ENCODE measurements at regions not wholly inside any gene's neighbourhood (a gene's known extent, or its start where the extent isn't known, plus 50 kb on each side); places are given as distances from the start of the nearest gene placed in this dataset.

DNA sequence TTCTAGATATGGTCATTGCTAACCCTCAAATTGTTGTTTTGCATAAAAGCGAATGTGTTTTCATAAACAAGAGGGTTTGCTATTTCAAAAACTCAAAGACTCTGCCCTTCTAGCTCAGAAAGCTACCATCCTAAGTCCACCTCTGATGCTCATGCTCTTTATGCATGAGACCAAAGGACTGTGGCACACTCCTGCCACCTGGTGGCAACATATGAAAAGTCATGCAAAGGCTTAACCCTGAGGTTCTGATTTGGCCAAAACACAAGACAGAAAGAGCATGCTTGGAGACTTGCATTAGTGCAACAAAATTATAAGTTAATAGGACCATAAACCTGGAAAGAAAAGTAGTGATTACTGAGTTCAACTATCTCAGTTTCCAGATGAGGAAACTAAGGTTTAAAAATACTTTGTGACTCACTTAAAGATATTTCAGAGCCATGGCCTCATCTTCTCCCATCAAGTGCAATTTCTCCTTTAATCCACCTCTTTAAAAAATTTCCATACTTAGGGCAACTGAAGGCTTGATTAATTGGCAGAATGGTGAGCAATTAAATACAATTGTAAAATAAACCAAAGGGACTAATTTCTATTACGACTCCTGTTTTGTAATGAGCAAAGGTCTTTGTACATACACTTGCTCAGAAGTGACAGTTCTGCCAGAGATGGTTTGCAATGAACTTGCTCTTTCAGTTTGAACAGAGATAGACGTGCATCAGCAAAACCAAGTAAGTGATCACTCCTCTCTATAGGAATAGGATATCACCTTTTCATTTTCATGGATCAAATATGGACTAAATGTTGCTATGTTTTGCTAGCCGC lies 110.7 kb upstream of the RAD23B start:
- peak; percentile 58 for DNase-seq

GRCh38 chr9:107172979-107173347 lies 110.1 kb upstream of the RAD23B start:
- no peak for DNase-seq

DNA sequence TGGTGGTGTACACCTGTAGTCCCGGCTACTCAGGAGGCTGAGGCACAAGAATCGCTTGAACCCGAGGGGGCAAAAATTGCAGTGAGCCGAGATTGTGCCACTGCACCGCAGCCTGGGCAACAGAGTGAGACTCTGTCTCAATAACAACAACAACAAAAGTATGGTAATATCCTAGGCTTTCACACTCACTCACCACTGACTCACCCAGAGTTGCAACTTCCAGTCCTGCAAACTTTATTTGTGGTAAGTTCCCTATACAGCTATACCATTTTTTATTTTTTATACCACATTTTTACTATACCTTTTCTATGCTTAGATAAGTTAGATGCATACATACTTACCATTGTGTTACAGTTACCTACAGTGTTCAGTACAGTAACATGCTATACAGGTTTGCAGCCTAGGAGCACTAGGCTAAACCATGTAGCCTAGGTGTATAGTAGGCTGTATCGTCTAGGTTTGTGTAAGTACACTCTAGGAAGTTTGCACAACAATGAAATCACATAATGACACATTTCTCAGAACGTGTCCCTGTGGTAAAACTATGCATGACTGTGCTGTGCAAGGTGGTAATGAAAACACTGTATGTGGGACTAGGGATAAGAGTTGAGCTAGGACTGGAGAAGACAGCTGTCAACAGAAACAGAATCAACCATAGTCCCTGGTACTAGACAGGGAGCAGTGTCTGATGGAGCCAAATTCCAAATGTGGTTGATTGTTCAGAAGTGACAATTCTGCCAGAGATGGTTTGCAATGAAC lies 109.5 kb upstream of the RAD23B start:
- DNase-seq, result no peak

- DNase-seq, result no peak
Observed at GRCh38 chr9:107174441-107174840, 108.6 kb upstream of the RAD23B start.

- no peak for DNase-seq
Observed at GRCh38 chr9:107175041-107175440, 108.0 kb upstream of the RAD23B start.

GRCh38 chr9:107175816-107176435 lies 107.2 kb upstream of the RAD23B start:
- no peak for DNase-seq

GRCh38 chr9:107176436-107177151 lies 106.5 kb upstream of the RAD23B start:
- no peak for DNase-seq

- DNase-seq, result no peak
Observed at GRCh38 chr9:107177243-107177839, 105.7 kb upstream of the RAD23B start.

- DNase-seq, result no peak
Observed at GRCh38 chr9:107177857-107178256, 105.2 kb upstream of the RAD23B start.

DNA sequence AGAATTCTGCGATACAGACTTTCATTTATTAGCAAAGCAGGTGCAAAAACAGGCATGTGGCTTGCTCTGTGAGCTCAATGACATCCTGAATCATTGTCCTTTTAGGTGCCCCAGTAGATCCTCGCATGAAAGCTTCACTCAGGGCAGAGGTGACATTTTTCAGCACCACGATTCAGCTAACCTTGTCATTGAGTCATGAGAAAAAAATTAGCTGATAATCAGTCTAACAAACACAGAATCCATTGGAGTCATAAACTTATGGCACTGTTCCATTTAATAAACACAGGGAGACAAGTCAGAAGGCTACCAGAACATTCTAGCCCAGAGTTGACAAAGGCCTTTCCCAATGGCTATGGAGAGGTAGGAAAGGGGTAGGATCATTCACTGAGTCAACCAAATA lies 104.8 kb upstream of the RAD23B start:
- DNase-seq, result no peak

DNA sequence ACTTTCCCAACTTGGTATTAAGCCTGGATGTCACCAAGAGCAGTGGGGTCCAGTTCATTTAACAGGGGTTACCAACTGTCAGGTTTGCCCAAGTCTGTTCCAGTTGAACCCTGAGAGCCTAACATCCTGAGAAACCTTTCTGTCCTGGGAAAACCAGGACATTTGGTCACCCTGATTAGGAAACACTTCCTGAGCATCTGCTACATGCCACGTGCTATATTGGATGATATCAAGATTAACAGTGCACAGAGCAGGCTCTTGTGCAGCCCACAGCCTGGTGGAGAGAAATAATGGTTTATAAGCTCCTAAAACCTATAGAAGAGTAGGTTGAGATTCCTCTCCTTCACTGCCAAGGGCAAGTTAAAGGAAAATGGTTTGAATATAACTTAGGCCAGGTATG lies 102.9 kb upstream of the RAD23B start:
- no peak for DNase-seq

- DNase-seq, result no peak
Observed at GRCh38 chr9:107183176-107183575, 99.9 kb upstream of the RAD23B start.

DNA sequence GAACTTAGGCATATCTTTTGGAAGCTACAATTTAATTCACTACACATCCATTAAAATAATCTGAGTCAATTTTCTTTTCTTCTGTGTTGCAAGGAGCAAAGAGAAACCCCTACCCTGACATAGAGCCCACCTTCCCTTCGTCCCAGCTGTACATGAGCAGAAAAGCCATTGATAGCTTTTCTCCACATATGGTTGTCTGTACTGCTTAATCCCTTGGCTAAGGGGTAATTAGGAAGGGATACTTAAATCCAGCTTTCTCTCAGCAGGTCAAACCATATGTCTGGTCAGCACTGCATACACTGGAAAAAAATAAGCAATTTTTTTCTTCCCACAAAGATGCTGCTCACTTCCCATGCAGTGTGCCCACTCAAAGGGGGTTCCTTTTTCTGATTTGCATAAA lies 94.7 kb upstream of the RAD23B start:
- DNase-seq, result no peak

GRCh38 chr9:107190061-107190935 lies 92.8 kb upstream of the RAD23B start:
- DNase-seq, result no peak

DNA sequence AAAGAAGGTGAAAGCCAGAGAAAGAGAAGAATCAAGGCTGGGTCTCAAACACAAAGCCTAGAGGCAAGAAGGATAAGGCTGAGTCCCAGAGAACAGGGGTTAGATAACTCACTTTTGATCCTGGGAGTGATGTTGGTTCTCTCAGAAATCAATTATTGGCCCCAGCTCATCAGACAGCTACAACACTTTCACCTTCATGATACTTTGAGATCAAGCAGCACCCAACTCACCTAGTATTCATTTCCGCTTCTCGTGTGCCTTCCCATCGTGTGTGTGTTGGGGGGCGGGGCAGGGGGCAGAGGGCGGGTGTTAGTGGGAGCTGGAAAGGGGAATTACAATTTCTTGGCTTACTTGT lies 92.2 kb upstream of the RAD23B start:
- no peak for DNase-seq

DNA sequence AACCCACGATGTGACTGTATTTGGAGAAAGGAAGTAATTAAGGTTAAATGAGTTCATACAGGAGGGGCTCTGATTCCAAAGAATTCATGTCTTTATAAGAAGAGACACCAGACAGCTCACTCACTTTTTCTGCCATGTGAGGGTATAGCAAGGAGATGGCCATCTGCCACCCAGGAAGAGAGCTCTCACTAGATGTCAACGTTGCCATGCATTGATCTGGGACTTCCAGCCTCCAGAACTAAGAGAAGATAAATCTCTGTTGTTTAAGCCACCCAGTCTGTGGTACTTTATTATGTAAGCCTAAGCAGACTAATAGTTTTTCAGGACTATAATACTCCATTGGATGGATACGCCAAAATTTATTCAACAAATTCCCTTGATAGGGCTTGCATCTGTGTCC lies 89.8 kb upstream of the RAD23B start:
- DNase-seq, result no peak

GRCh38 chr9:107198718-107199117 lies 84.4 kb upstream of the RAD23B start:
- DNase-seq, result no peak

DNA sequence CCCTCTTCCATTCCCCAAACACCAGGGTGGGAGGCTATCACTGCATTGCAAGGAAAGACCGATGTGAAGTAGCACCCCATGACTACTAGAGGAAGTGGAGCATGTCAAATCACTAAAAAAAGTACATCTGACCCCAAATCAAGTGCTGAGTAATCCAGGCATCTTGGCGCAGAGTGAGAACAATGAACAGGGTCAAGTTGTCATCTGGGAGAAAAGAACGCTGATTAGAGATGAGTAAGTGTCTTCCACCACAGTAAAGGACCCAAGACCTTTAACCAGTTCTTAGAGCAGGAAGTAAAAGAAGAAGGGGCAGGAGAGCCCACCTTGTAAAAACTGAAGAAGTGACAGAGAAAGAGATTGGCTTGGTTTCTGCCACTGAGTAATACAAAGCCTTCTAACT lies 75.0 kb upstream of the RAD23B start:
- DNase-seq, result no peak

DNA sequence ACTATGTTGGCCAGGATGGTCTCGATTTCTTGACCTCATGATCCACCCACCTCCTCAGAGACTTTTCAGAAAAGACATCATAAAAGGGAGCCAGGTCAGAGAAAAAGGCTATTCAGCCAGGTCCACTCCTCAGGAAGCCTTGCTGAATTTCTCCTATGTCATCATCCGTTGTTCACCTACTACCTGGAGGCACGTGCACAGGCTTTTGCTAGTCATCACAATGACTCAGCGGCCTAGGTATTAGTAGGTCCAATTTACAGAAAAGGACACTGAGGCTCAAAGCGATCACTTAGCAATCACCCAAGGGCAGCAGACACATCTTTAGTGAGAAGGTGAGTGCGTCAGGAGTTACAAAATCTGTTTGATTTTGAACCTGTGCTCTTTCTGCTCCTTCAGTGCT lies 72.3 kb upstream of the RAD23B start:
- DNase-seq, result no peak

GRCh38 chr9:107211284-107211923 lies 71.7 kb upstream of the RAD23B start:
- DNase-seq, result no peak

DNA sequence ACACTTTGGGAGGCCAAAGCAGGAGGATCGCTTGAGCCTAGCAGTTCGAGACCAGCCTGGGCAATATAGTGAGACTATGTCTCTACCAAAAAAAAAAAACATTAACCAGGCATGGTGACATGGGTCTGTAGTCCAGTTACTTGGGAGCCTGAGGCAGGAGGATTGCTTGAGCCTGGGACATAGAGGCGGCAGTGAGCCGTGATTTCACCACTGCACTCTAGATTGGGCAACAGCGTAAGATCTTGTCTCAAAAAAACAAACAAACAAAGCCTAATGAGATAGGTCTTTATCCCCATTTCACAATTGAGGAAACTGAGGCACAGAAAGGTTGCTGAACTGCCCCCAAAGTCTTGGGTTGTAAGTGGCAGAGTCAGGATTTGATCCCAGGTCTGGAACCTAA lies 70.5 kb upstream of the RAD23B start:
- no peak for DNase-seq

DNA sequence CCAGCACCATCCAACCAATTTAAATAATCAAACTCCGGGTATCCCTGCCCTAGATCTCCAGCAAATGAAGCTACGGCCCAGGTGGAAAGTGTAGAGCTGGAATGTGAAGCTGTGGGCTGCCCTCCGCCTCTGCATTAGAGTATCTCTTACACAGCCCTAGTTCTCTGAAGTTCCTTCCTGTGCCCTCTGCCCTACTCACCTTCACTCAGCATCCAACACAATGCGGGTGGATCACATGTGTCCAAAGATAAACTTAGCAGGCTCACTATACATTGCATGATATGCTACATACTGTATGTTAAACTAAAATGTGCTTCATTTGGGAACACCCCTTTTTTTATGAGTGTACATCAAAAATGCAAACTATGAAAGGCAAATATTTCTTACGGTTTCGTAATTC lies 70.0 kb upstream of the RAD23B start:
- DNase-seq, result no peak
